GM21723 (cell line): ENCODE measurements at regions not wholly inside any gene's neighbourhood (a gene's known extent, or its start where the extent isn't known, plus 50 kb on each side); places are given as distances from the start of the nearest gene placed in this dataset.
"Not testable (repeated sequence)": the region's sequence is repeated elsewhere in the genome, so short reads cannot be mapped to it uniquely, and the experiment has no call there.

ENCODE experiments used
- ATAC-seq: cut with Tn5 transposase; IDR thresholded peaks from one replicate; pipeline ENCODE4 v1.9.1; 2021; ENCODE audit warnings: mild to moderate bottlenecking, moderate library complexity; ENCODE audit not compliant: unreplicated experiment

GRCh38 chr4:151559595-151559994 lies 150.6 kb downstream of the FHIP1A start:
- ATAC-seq = no peak

GRCh38 chr4:151561551-151562256 lies 152.7 kb downstream of the FHIP1A start:
- no peak for ATAC-seq

- no peak for ATAC-seq
Observed at GRCh38 chr4:151563194-151563593, 154.2 kb downstream of the FHIP1A start.

GRCh38 chr4:151564321-151564720 lies 155.3 kb downstream of the FHIP1A start:
- no peak for ATAC-seq

- ATAC-seq = no peak
Observed at GRCh38 chr4:151565583-151565982, 156.6 kb downstream of the FHIP1A start.

- ATAC-seq = no peak
Observed at GRCh38 chr4:151566053-151566452, 157.1 kb downstream of the FHIP1A start.

GRCh38 chr4:151567056-151567455 lies 158.1 kb downstream of the FHIP1A start:
- ATAC-seq = peak; percentile 82

GRCh38 chr4:151568966-151569365 lies 160.0 kb downstream of the FHIP1A start:
- ATAC-seq = no peak

- ATAC-seq = no peak
Observed at GRCh38 chr4:151569650-151570049, 160.7 kb downstream of the FHIP1A start.

- no peak for ATAC-seq
Observed at GRCh38 chr4:151573474-151573873, 164.5 kb downstream of the FHIP1A start.

- no peak for ATAC-seq
Observed at GRCh38 chr4:151573945-151574344, 165.0 kb downstream of the FHIP1A start.

- ATAC-seq = no peak
Observed at GRCh38 chr4:151574968-151575367, 166.0 kb downstream of the FHIP1A start.

- ATAC-seq = no peak
Observed at GRCh38 chr4:151575646-151576045, 166.7 kb downstream of the FHIP1A start.

- no peak for ATAC-seq
Observed at GRCh38 chr4:151576627-151577026, 167.7 kb downstream of the FHIP1A start.

GRCh38 chr4:151581570-151581969 lies 172.6 kb downstream of the FHIP1A start:
- no peak for ATAC-seq

- no peak for ATAC-seq
Observed at GRCh38 chr4:151582098-151582497, 173.1 kb downstream of the FHIP1A start.

- no peak for ATAC-seq
Observed at GRCh38 chr4:151583157-151583914, 174.4 kb downstream of the FHIP1A start.

- no peak for ATAC-seq
Observed at GRCh38 chr4:151584101-151584500, 175.1 kb downstream of the FHIP1A start.

- ATAC-seq = not testable (repeated sequence)
Observed at GRCh38 chr4:151595629-151596028, 165.2 kb downstream of the GATB start.

GRCh38 chr4:151597691-151598090 lies 163.1 kb downstream of the GATB start:
- not testable (repeated sequence) for ATAC-seq

GRCh38 chr4:151599863-151600262 lies 160.9 kb downstream of the GATB start:
- ATAC-seq = no peak

GRCh38 chr4:151600432-151600831 lies 160.4 kb downstream of the GATB start:
- ATAC-seq = no peak
